ENCODE measurements at regions not wholly inside any gene's neighbourhood (a gene's known extent, or its start where the extent isn't known, plus 50 kb on each side); places are given as distances from the start of the nearest gene placed in this dataset.

DNA sequence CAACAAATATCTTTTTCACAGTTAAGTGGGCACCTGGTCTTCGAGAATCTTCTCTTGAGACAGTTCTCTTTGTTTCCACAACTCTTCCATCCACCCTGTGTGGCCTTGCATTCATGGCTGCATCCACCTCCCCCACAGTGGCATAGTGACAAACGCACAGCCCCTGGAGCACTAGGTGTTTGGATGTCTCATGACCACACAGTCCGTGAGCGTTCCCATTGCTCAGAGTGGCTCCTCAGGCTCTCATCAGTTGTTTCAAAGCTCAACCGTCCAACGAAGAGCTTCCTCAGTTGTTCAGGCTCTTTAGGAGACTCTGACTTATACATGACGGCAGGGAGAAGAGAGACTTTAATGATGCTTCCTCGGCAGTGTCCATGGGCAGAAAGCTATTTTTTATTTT, 191.6 kb downstream of the CDRT15L2 start:
- CTCF ChIA-PET: no interaction called here
- no peaks in the 10 kb centered on the region for H3K9me3 Mint-ChIP-seq (ENCODE audit: unreplicated experiment)
- H3K4me1 Mint-ChIP-seq (ENCODE audit: insufficient read depth, unreplicated experiment): no peaks in the 10 kb centered on the region
- TF ChIP-seq, protein P1, sequence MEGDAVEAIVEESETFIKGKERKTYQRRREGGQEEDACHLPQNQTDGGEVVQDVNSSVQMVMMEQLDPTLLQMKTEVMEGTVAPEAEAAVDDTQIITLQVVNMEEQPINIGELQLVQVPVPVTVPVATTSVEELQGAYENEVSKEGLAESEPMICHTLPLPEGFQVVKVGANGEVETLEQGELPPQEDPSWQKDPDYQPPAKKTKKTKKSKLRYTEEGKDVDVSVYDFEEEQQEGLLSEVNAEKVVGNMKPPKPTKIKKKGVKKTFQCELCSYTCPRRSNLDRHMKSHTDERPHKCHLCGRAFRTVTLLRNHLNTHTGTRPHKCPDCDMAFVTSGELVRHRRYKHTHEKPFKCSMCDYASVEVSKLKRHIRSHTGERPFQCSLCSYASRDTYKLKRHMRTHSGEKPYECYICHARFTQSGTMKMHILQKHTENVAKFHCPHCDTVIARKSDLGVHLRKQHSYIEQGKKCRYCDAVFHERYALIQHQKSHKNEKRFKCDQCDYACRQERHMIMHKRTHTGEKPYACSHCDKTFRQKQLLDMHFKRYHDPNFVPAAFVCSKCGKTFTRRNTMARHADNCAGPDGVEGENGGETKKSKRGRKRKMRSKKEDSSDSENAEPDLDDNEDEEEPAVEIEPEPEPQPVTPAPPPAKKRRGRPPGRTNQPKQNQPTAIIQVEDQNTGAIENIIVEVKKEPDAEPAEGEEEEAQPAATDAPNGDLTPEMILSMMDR (IDR thresholded peaks at IDR 0.05; ENCODE audit: unreplicated experiment): no peak
- BruUV-seq (replicated peaks): no TSS peak
- H3K4me3 Mint-ChIP-seq (ENCODE audit: unreplicated experiment): no peak overlapping the region
- intact Hi-C loops (cut with micrococcal nuclease): no loop called here
- H3K36me3 Mint-ChIP-seq (ENCODE audit: insufficient read depth, unreplicated experiment): no peaks in the 10 kb centered on the region
- DNase-seq (ENCODE audit: unreplicated experiment): no peak
- no peak overlapping the region for H3K27ac Mint-ChIP-seq (ENCODE audit: low read depth, unreplicated experiment)
- no peaks in the 10 kb centered on the region for H3K27me3 Mint-ChIP-seq (ENCODE audit: insufficient read depth, unreplicated experiment)
- POLR2A ChIA-PET: no interaction called here

DNA sequence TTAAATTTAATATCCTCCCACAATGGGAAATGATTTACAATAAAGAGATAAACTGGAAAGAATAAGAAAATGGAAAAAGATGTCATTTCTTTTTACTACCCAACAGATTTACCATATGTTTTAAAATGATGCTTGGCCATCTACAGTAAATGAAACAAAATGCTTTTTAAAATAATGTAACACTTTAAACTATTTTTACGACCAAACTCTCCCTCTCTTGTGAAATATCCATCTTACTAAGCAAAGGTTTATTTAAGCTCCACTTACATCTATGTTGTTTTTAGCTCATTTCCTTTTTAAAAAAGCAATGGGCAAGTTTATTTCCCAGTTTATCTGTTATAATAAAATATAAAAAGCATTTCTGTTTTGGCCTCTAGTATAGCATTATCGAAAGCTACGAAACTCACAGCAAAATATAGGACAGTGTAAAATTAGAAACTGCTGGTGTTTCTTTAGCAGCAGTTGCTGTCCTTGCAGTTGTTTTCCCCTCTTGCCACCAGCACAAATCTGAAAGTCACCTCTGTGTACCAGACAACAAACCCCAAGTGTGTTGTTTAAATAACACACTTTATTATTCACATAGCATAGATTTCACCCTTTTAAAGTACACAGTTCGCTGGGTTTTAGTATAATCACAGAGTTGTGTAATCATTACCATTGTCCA, 195.1 kb downstream of the CDRT15L2 start:
- POLR2A ChIA-PET: no interaction called here
- TF ChIP-seq, protein P1 (IDR thresholded peaks at IDR 0.05; ENCODE audit: unreplicated experiment): no peak
- no TSS peak for BruUV-seq (replicated peaks)
- Mint-ChIP-seq H3K9me3 (ENCODE audit: unreplicated experiment) (no peaks in the 10 kb centered on the region), H3K27me3 (ENCODE audit: insufficient read depth, unreplicated experiment) (no peaks in the 10 kb centered on the region), H3K4me3 (ENCODE audit: unreplicated experiment) (no peak overlapping the region), H3K4me1 (ENCODE audit: insufficient read depth, unreplicated experiment) (no peaks in the 10 kb centered on the region), H3K27ac (ENCODE audit: low read depth, unreplicated experiment) (no peak overlapping the region), H3K36me3 (ENCODE audit: insufficient read depth, unreplicated experiment) (no peaks in the 10 kb centered on the region)
- CTCF ChIA-PET: no interaction called here
- intact Hi-C loops (cut with micrococcal nuclease): no loop called here
- DNase-seq (ENCODE audit: unreplicated experiment): no peak

DNA sequence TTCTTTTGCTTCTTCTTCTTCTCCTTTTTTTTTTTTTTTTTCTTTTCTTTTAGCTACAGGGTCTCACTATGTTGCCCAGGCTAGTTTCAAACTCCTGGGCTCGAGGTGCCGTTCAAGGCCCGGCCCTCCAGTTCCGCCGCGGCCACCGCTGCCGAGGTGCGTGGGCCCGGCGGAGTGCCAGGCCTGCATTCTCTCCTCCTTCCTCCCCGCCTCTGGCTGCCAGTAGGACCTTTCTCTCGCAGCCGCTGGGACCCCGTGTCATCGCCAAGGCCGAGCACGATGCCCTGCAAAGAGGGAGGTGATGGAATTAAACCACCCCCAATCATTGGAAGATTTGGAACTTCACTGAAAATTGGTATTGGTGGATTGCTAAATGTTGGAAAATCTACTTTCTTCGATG, 195.8 kb downstream of the CDRT15L2 start:
- H3K36me3 Mint-ChIP-seq (ENCODE audit: insufficient read depth, unreplicated experiment): no peaks in the 10 kb centered on the region
- no peak overlapping the region for H3K27ac Mint-ChIP-seq (ENCODE audit: low read depth, unreplicated experiment)
- no peak overlapping the region for H3K4me3 Mint-ChIP-seq (ENCODE audit: unreplicated experiment)
- DNase-seq (ENCODE audit: unreplicated experiment): no peak
- POLR2A ChIA-PET: interaction anchor here (0.6 kb wide), 1 partner anchor 48 kb away, joined by 3 read pairs; no protein-coding TSS in a partner anchor
- intact Hi-C loops (cut with micrococcal nuclease): no loop called here
- H3K9me3 Mint-ChIP-seq (ENCODE audit: unreplicated experiment): no peaks in the 10 kb centered on the region
- no peaks in the 10 kb centered on the region for H3K4me1 Mint-ChIP-seq (ENCODE audit: insufficient read depth, unreplicated experiment)
- CTCF ChIA-PET: no interaction called here
- BruUV-seq (replicated peaks): no TSS peak
- TF ChIP-seq, protein P1 (IDR thresholded peaks at IDR 0.05; ENCODE audit: unreplicated experiment): no peak
- H3K27me3 Mint-ChIP-seq (ENCODE audit: insufficient read depth, unreplicated experiment): no peaks in the 10 kb centered on the region

DNA sequence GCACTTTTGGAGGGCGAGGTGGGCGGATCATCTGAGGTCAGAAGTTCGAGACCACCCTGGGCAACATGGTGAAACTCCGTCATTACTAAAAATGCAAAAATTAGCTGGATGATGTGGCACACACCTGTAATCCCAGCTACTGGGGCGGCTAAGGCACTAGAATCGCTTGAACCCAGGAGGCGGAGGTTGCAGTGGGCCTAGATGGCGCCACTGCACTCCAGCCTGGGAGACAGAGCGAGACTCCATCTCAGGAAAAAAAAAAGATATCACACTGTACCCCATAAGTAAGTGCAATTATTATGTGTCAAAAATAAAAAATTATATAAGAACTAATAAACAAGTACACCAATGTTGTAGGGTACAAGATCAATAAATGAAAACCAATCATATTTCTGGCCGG, 200.0 kb downstream of the CDRT15L2 start:
- no peaks in the 10 kb centered on the region for H3K9me3 Mint-ChIP-seq (ENCODE audit: unreplicated experiment)
- H3K4me3 Mint-ChIP-seq (ENCODE audit: unreplicated experiment): no peak overlapping the region
- TF ChIP-seq, protein P1 (IDR thresholded peaks at IDR 0.05; ENCODE audit: unreplicated experiment): no peak
- no peak for DNase-seq (ENCODE audit: unreplicated experiment)
- no peaks in the 10 kb centered on the region for H3K36me3 Mint-ChIP-seq (ENCODE audit: insufficient read depth, unreplicated experiment)
- no peak overlapping the region for H3K27ac Mint-ChIP-seq (ENCODE audit: low read depth, unreplicated experiment)
- no peaks in the 10 kb centered on the region for H3K27me3 Mint-ChIP-seq (ENCODE audit: insufficient read depth, unreplicated experiment)
- intact Hi-C loops (cut with micrococcal nuclease): no loop called here
- BruUV-seq (replicated peaks): no TSS peak
- ChIA-PET POLR2A (no interaction called here), CTCF (no interaction called here)
- H3K4me1 Mint-ChIP-seq (ENCODE audit: insufficient read depth, unreplicated experiment): no peaks in the 10 kb centered on the region
